GM12892 (cell line): ENCODE measurements at regions not wholly inside any gene's neighbourhood (a gene's known extent, or its start where the extent isn't known, plus 50 kb on each side); places are given as distances from the start of the nearest gene placed in this dataset.

Experiments
- POLR2A ChIP-seq: IDR thresholded peaks from 2 replicates; pipeline ENCODE4 v1.6.1; 2011; ENCODE audit warnings: low read depth, low read length, control low read depth
- POLR2AphosphoS5 ChIP-seq: IDR thresholded peaks from 2 replicates; pipeline ENCODE4 v1.6.1; 2011; ENCODE audit warnings: low read depth, low read length, control low read depth

GRCh38 chr2:150817422-150817821, 330.0 kb upstream of the RND3 start:
- no peak for TF ChIP-seq POLR2AphosphoS5
- no peak for TF ChIP-seq POLR2A
